ENCODE measurements at regions not wholly inside any gene's neighbourhood (a gene's known extent, or its start where the extent isn't known, plus 50 kb on each side); places are given as distances from the start of the nearest gene placed in this dataset.

DNA sequence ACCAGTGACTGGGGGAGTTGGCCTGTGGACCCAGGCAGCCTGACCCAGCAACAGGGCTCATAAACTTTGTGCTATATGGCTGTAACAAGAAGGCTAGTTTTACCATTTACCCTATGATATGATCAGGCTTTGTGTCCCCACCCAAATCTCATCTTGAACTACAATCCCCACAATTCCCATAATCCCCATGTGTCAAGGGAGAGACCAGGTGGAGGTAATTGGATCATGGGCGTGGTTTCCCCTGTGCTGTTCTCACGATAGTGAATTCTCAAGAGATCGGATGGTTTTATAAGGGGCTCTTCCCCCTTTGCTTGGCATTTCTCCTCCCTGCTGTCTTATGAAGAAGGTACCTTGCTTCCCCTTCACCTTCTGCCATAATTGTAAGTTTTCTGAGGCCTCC, 111.2 kb upstream of the NLRP1 start:
- no peak for FAIRE-seq

DNA sequence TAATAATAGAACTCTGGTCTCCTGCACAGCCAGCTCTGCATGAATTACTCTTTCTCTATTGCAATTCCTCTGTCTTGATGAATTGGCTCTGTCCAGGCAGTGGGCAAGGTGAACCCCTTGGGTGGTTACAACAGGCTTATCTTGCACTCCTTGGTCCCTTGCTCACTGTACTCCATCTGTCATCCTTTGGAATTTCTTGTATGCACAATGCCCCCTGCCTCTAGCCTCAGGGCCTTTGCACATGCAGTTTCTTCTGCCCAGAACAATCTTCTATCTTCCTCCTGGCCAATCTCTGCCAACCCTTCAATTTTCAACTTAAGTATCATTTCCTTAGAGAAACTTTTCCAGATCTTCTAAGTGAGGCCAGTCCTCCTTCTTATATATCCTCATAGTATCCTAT, 114.7 kb upstream of the NLRP1 start:
- no peak for FAIRE-seq

DNA sequence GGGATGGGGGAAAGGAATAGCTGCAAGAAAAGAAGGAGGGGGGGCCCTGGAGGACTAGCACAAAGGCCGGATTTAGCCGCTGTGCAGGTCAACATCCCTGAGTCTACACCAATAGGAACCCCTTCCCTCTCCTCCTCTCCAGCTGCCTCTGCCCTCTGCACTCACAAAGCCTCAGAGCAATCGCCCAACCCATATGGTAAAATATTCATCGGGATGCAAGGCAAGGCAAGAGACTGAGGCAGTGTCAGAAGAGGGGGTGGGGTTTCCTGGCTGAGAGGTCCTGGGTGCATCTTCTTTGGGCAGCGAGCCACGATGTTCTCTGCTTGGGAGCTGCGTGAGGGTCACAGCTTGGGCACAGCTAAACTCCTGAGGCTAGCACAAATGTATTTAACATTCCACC, 115.5 kb upstream of the NLRP1 start:
- FAIRE-seq: no peak

DNA sequence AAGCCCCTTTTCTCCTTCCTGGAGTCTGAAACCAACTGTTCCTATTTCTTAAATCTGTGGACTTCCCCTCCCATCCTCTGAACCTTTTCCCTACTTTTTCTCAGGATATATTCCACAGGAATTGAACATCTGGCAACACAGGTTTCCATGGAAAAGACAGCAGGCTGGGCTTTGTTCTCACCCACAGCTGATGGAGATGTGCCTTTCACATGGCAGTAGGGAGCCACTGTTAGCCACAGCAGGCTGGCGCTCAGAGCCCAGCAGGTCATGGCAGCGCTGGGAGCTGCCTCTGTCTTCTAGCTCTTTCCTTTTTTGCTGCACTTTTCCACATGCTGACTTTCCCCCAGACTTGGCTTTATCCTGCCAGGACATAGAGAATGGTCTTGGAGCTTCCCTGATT, 116.4 kb upstream of the NLRP1 start:
- no peak for FAIRE-seq

DNA sequence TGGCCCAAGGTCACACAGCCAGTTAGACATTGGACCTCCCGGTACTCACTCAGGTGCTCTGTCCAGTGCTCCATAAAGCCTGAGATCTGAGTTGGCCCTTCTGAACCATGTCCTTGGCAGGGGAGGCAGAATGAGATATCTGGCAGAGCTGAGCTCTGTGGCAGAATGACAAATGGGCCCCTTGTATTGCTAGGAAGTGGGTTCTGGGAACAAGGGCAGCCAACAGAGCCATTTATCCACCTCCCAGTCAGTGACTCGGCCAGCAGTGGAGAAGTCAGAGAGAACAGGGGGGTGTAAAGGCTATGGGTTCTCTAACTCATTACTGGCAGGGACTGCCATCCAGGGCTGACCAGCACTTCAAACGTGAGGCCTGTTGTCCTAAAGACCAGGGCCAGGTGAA, 117.1 kb upstream of the NLRP1 start:
- no peak for FAIRE-seq

DNA sequence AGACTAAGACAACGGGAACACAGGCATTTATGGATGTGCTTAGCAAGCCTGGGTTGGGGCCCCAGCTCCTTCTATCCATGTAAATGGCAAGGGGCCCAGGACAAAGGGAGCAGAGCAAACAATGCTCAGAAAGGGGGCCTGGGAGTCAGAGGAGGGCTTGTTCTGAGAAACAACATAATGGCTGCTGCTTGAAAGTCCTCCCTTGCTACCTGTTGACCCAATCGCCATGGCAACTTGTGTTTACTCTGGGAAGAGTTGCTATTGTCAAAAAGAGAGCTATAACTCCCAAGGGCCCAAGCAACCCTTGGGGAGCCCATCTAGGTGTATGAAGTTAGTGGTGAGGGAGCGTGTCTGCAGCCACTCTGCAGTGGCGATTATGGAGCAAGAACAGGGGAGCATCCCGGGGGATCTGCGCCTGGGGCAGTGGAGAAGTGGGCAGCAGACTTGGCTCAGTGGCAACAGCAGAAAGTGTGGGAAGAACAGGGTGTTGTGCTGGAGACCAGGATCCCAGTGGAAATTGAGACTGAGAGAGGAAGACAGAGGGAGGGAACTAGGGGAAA, 118.7 kb upstream of the NLRP1 start:
- no peak for FAIRE-seq

DNA sequence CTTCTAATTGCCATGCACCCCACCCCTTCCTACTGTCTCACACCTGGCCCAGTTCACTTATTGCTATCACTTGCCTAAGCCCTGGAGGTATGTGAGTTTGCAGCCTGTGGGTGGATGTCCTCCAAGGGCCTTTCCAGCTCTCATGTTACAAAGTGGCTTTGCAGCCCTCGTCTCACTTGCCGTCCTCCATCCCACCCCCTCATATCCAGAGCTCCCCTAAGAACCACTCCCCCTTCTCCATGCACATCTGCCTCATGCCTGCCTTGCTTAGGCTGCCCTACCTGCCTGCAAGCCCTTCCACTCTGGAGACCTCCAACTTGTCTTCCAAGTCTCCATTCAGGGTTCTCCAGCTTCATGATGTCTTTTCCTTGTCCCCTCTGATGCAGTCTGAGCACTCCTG, 119.4 kb upstream of the NLRP1 start:
- no peak for FAIRE-seq

DNA sequence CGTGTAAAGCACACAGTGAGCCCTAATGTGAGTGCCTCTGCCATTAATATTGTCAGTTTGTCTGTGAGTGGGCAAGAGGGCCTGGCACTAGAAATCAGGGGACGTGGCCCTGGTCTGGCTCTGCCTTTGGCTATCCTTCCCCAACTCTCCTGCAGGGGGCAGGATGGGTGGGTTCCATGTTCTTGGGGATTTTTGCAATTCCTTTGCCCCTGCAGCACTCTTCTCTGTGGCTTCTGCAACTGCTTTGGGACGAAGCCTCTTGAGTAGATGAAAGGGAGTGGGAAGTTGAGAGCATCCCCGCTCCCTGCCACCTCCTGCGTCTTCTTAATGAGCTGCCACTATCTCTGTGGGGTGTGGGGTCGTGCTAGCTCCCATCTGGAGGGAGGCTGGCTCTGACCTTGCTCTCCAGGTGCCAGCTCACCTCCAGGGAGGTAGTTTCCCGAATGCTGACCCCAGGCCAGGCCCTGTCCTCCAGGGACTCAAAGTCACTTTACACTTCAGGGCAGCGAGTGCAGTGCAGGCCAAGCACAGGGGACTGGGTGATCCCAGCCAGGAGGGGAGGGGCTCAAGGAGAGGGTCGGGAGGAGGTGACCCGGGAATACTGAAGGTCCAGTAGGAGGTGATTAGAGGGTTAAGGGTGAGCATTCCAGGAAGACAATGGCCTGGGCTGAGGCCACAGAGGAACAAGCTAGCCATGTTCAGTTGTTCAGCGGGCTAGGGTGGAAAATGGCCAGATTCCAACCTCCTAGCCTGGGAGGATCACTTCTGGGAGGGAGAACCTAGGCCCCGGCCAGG, 121.0 kb upstream of the NLRP1 start:
- no peak for FAIRE-seq

DNA sequence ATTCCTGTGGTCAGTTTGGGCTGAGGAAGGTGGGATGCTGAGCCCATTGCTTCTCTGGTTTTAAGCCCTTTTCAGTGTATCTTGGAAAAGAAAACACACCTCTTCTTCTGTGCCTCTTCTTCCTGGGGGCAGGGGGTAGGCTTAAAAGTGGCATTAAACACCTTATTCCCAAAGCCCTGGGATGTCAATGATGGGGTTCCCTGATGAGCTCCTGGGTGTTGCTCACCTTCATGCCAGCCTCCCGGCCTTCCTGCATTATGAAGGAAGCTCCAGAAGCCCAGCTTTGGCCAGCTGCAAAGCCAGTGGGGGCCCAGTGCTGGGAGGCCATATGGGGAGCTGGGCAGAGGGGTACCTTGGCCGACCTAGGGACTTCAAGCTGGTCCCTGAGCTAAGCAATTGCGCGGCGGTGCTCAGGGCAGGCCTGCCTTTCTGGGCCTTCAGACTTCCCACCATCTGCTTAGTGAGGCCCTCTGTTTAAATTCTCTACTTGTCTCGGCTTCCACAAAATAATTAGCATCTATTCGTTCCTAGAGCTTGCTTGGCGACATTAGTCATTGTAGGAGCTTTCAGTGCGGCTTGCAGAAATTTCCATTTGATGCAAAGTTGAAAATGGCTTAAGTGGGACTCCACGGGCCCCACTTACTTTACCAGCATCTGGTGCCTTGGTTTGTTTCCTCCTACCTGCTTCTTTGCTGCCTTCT, 121.7 kb upstream of the NLRP1 start:
- no peak for FAIRE-seq

DNA sequence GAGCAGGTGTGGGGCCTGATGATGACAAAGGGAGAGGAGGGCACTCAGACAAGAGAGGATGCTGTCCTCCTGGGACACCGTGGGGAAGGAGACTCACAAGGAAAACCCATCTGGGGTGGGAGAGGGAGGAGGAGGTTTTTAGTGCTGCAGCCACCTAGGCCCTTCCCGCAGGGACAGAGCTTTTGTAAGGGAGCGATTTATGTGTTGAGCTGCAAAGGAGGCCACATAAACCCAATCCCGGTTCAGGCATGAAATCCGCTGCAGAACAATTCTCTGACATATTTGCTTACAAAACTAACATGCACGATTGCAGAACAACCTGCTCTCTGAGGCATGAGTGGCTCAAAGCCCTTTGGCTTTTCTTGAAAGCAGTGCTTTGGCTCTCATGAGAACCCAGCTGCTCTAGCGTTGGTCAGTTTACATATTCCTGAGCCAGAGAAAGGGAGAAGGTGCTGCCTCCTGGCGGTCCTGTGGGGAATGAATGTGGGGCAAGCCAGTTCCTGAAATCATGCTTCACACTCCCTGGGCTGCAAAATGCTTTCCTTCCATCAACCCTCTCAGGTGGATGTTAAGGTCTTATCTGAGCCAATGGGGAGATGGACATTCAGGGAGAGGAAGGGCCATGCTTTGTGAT, 122.4 kb upstream of the NLRP1 start:
- no peak for FAIRE-seq

DNA sequence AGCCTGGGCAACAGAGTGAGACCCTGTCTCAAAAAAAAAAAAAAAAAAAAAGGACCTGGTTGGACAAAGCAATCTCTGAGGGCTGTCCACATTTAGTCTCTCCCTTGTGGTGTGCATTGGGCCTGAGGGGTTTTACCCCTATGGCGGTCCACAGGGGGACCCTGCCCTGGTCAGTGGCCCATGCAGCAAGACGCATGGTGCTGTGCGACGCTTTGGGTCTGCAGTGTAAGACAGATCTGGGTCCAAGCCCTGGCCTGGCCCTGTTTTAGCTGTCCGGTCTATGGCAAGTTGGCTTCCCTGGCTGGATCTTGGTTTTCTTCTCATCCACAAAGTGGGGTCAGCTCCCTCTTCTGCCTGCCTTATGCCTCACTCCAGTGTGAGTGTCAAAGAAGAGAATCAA, 123.2 kb upstream of the NLRP1 start:
- no peak for FAIRE-seq

DNA sequence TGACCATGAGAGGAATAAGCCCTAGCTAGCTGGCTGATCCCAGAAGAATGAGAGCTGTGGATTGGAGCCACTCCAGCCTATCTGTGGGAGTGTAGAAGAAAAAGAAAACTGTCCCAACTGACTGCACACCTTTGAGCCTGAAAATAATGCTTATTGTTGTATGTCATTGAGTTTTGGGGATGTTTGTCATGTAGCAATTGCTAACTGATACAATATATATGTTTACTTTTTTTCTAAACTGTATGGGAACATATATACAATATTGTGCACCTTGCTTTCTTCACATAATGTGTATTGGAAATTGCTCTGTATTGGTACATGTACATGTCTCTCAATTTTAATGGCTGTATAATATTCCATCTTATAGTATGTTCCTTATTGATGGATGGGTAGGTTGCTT, 124.0 kb upstream of the NLRP1 start:
- FAIRE-seq: no peak

DNA sequence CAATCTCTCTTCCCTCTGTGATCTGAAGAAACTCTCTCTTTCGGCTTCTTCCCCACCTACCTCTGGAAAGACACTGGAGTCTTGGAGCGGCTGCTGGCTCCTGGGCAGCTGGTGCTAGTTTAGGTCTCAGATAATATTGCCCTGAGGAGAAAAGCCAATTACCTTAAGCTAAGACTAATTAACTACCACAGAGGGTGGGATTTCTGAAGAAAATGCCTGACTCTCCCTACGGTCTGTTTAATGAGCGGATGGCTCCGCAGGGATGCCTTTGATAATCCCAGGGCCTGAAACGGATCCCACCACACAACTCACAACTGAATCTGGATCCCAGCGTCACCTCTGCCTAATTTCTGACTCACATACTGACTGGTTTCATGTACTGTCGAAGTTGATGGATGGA, 127.0 kb upstream of the NLRP1 start:
- no peak for FAIRE-seq

DNA sequence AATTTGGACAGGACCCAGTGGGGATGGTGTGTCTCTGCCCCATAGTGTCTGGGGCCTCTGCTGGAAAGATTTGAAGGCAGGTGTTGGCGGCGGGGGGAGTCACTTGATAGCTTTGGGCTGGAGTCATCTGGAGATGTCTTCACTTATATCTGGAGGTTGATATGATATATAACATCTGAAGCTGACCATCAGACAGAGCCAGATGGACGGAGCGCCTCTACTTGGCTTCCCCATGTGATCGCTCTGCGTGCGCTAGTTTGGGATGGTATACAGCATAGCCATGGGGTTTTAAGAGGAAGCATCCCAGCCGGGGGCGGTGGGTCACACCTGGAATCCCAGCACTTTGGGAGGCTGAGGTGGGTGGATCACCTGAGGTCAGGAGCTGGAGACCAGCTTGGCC, 130.7 kb upstream of the NLRP1 start:
- FAIRE-seq: no peak

DNA sequence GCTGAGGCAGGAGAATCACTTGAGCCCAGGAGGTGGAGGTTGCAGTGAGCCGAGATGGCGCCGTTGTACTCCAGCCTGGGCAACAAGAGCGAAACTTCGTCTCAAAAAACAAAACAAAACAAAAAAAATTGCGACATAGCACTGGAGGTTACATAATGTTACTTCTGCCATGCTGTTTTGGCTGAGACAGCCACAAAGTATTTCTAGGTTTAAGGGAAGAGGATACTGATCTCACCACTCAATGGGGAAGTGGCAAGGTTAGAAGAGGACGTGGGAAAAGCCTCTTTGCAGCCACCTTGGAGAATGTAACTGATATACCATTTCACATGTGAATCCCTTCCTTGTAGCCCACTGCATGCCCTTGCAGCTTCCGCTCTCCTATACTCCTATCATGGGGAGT, 131.2 kb upstream of the NLRP1 start:
- no peak for FAIRE-seq

DNA sequence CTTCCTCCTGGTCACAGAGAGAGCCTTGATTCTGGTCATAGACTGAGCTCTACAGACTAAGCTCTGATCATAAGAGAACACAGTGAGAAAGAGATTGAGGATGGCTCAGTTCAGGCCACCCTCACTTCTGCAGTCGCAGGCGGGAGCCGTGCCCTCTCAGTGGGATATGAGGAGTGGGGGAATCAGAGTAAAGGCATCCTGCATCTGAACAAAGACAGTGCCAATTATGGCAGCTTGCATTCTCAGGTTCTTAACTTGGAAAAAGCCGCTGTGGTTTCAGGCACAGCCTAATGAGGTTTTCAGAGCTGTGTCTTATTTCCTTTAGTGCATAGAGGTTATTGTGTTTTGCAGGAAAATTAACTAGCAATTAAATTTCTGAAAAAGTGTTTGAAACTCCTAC, 134.4 kb upstream of the NLRP1 start:
- no peak for FAIRE-seq

DNA sequence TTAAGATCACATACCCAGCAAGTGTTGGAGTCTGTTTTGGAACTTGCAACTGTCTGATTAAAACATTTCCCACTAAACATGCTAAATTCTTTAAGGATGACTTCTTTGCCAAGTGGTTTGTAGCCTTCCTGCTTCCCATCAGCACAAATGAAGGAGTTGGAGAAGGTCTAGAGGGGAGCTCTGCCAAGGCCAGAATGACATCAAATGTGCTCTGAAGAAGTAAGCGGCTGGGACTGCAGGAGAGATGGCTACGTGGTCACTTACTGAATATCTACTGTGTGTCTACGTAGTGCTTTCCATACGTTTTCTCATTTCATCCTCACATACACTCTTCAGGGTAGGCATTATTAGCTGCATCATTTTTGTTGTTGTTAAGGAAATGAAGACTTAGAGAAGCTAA, 135.7 kb upstream of the NLRP1 start:
- no peak for FAIRE-seq

DNA sequence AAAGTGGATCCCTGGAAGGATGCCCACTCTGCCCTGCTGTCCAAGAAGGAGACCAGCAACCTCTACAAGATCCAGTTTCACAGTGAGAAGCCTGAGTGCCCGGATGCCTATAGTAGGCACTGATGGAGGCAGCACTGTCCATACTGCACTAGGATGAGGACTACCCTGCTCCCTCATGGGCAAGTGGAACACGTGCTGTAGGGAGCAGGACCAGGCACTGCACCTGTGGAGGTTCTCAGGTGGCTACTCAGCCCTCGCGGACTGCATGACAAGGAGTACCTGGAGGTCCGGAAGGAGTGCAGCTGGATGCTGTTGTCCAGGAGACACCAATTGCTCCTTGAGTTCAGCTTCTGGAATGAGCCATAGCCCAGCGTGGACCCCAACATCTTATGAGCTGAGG, 146.1 kb upstream of the NLRP1 start:
- no peak for FAIRE-seq

DNA sequence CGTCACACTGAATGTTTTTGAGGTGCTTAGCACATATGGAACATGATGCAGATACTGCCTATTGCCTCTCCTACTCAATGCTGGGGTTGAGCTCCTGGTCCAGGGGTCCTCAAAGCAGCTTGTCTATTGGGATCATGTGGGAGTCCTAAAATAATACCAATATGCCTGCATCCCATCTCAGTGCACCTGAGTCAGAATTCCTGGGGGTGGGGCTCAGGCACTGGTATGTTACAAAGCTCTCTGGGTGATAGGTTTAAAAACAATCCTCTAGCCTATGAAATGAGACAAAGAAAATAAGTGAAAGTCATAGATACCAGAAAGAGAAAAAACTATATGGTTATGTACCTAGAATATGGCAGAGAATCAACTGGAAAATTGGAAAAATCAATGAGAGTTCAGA, 156.6 kb upstream of the NLRP1 start:
- no peak for FAIRE-seq

DNA sequence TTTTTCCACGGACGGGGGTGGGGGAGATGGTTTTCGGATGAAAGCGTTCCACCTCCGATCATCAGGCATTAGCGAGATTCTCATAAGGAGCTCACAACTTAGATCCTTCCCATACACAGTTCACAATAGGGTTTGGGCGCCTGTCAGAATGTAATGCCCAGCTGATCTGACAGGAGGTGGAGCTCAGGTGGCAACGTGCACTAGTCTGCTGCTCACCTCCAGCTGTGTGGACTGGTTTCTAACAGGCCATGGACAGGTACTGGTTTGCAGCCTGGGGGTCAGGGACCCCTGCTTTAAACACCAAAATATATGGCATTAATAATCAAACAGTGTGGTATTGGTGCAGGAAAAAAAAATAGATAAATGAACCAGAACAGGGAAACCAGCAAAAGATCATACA, 157.5 kb upstream of the NLRP1 start:
- FAIRE-seq: no peak

DNA sequence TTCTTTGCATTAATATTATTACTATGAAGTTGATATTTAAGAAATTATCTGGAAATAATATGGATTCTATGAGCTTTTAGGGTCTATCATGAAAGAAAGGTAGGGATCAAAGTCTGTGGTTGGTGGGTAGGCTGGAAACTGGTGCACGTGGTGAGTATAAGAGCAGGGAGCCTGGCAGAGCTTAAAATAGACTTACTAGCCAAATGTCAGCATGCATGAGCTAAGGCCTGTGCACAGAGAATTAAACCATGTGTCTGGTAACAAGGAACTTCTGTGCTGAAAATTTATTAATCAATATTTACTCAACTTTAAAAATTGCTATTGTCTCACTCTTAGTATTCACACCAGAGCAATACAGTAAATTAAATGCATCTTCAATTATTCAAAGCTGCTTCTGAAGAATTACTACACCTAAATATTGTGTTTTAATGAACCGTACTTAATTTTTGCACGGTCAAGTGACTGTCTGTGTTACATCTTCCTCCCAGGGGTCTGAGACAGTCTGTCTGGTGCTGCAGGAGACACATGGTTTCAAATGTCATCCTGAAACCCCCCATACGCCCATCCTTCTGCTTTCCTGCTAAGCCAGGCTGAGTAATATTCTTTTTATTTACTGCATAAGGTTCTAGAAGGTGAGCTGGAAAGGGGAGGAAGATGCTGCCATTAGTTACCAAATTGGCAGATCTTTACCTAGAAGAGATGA, 161.0 kb upstream of the NLRP1 start:
- FAIRE-seq: no peak

DNA sequence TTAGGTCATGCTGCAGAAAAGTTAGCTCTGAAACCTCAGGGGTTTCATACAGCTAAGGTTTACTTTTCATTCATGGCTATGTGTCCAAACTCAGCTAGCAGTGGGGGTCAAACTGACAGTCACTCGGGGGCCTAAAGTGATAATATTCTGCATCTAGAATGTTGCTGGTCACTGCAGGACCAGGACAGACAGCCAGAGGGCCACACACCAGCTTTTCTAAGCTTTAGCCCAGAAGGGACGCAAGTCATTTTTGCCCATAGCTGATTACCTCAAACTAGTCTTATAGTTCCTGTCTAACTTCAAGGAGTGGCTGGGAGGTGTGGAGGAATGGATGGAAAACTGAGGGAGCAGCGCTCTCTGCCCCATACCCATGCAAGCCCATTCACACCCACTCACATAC, 163.0 kb upstream of the NLRP1 start:
- no peak for FAIRE-seq

DNA sequence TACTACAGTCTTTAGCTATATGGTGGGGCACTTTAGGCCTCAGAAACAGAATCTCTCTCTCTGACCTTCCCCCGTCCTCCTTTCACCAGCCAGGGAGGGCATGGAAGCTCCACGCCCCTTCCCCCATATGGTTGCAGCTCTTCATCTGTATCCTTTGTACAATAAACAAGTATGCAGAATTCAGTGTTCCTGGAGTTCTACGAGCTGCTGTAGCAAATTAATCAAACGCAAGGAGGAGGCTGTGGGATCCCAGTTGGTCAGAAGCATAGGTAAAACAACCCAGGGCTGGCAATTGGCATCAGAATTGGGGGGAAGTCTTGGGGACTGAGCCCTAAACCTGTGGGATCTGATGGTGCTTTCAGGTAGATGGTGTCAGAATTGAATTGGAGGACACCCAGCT, 163.7 kb upstream of the NLRP1 start:
- no peak for FAIRE-seq
